ENCODE measurements at regions not wholly inside any gene's neighbourhood (a gene's known extent, or its start where the extent isn't known, plus 50 kb on each side); places are given as distances from the start of the nearest gene placed in this dataset.

DNA sequence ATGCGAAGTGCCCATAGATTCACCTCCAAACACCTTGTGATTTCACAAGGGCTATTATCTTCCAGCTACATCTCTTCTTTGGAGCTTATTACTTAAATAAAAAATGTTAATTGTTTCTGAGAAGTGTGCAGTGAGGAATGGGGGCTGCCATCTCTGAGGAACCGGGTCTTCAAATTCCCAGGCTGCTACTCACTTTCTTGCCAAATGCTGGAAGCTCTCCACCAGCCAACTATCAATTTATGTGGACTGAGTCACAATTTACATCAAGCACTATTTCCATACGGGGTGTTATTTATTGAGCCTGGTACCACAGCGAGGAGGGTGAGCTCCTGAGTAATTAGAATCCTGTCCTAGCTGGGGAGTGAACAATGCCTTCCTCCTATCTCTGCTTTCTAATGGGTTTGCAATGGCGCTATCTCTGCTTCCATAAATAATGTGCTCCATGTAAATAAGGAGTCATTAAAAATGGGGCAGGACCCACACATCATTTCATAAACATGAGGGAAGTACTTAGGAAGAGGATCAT, 898.3 kb downstream of the VRK1 start:
- TF ChIP-seq, protein P1, sequence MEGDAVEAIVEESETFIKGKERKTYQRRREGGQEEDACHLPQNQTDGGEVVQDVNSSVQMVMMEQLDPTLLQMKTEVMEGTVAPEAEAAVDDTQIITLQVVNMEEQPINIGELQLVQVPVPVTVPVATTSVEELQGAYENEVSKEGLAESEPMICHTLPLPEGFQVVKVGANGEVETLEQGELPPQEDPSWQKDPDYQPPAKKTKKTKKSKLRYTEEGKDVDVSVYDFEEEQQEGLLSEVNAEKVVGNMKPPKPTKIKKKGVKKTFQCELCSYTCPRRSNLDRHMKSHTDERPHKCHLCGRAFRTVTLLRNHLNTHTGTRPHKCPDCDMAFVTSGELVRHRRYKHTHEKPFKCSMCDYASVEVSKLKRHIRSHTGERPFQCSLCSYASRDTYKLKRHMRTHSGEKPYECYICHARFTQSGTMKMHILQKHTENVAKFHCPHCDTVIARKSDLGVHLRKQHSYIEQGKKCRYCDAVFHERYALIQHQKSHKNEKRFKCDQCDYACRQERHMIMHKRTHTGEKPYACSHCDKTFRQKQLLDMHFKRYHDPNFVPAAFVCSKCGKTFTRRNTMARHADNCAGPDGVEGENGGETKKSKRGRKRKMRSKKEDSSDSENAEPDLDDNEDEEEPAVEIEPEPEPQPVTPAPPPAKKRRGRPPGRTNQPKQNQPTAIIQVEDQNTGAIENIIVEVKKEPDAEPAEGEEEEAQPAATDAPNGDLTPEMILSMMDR (IDR thresholded peaks at IDR 0.05): no peak
- TF ChIP-seq POLR2A (IDR thresholded peaks at IDR 0.05): no peak

Measured in breast epithelium (tissue), 3 donors.